Heart left ventricle (tissue), 13 donors: ENCODE measurements at regions not wholly inside any gene's neighbourhood (a gene's known extent, or its start where the extent isn't known, plus 50 kb on each side); places are given as distances from the start of the nearest gene placed in this dataset.

ENCODE experiments used
- POLR2A ChIP-seq, 2 donors: fragments of 450-650 bp; IDR thresholded peaks; one replicate each; pipeline ENCODE4 v1.6.1; 2017; ENCODE audit warnings: antibody characterized with exemption in 2 of 2, mild to moderate bottlenecking in 2 of 2, moderate library complexity in 2 of 2
- TF ChIP-seq, protein P1 (sequence below), 12 donors: fragments of 200-600 bp; sonication (generic) in 4 of 12; IDR thresholded peaks; one replicate each; pipeline versions ENCODE4 v1.5.0 to v1.8.0; 2018 to 2022; ENCODE audit warnings: antibody characterized with exemption in 12 of 12, mild to moderate bottlenecking in 5 of 12
- donor health status: ischemic (EF 13 %, LVEDD 7.1; RV severe dilation, severe dysfunction).
- donor health status: DM: no; HTN: yes; CAD: no.
- donor health status: DM: no; HTN: no; CAD: no.
- donor health status: ischemic (EF 25% LVEDD 6.9; RV normal size, moderate dysfunction).
- donor health status: ischemic (EF 25% LVEDD 5.7; RV mildly dilated, moderate dysfunction).
- donor health status: ischemic (EF 35%, LVEDD 5.7; RV mildly dilated, moderate dysfunction).
- donor health status: nonischemic (EF 11% LVEDD 7.7; RV severe dilation, severe dysfunction).
- donor health status: DM: yes; HTN: yes; CAD: no.
- donor health status: PGD.
- donor health status: ischemic (EF 29% LVEDD 5.4; RV normal size, mild dysfunction).
- donor health status: nonischemic (EF 23%, LVEDD 6.1; RV moderate dilation, normal function).

DNA sequence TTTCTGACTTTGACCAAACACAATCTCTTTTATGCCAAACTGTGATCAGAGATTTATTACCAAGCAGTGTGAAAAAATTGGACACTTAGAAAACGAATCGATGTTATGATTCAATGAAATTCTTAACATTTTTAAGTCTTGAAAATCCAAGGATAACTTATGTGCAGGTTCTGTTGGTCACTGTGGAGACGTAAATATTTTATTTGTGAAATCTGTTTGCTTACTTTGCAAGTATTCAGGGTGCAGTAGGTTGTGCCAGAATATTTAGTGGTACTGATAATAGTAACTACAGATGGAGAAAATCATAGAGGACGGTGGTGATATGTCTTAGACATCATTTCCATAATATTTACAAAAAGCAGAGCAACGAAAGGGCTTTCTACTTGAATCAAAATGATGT lies 97.3 kb downstream of the BMP2 start:
- TF ChIP-seq, protein P1, sequence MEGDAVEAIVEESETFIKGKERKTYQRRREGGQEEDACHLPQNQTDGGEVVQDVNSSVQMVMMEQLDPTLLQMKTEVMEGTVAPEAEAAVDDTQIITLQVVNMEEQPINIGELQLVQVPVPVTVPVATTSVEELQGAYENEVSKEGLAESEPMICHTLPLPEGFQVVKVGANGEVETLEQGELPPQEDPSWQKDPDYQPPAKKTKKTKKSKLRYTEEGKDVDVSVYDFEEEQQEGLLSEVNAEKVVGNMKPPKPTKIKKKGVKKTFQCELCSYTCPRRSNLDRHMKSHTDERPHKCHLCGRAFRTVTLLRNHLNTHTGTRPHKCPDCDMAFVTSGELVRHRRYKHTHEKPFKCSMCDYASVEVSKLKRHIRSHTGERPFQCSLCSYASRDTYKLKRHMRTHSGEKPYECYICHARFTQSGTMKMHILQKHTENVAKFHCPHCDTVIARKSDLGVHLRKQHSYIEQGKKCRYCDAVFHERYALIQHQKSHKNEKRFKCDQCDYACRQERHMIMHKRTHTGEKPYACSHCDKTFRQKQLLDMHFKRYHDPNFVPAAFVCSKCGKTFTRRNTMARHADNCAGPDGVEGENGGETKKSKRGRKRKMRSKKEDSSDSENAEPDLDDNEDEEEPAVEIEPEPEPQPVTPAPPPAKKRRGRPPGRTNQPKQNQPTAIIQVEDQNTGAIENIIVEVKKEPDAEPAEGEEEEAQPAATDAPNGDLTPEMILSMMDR (IDR thresholded peaks at IDR 0.05), result no peak
- no peak for TF ChIP-seq POLR2A (IDR thresholded peaks at IDR 0.05)
